HepG2 (cell line): ENCODE measurements at regions not wholly inside any gene's neighbourhood (a gene's known extent, or its start where the extent isn't known, plus 50 kb on each side); places are given as distances from the start of the nearest gene placed in this dataset.

Source experiments
- ATAC-seq: fragments of 200-7000 bp; cut with Tn5 transposase; 3 replicates; pipeline ENCODE4 v1.9.1; 2020; ENCODE audit warnings: mild to moderate bottlenecking, moderate library complexity
- BruUV-seq: library from RNA; stranded (reverse); fragments of 400-500 nt; replicated peaks from 2 replicates; lab custom pipeline; 2021; lab: Mats Ljungman, UMichigan
- CTCF ChIA-PET: fragments of 300-600 bp; formaldehyde crosslinking; extraction: SDS; loops from one replicate; lab custom pipeline; 2021; ENCODE audit warnings: low total read pairs, inconsistent platforms, low intra/inter-chr PET ratio; lab: Yijun Ruan, JAX
- POLR2A ChIA-PET: fragments of 350-600 bp; sonication (Branson Sonifier 250); formaldehyde crosslinking; loops from one replicate; lab custom pipeline; 2020; ENCODE audit warnings: antibody characterized with exemption, inconsistent platforms; lab: Yijun Ruan, JAX
- DNase-seq: peaks from one replicate; pipeline ENCODE4 v3.0.0-alpha.2; 2015; ENCODE audit warnings: low spot score
- FAIRE-seq: peaks from 3 replicates; lab custom pipeline; 2011; peaks lifted over from hg19 to GRCh38; lab: Jason Lieb, UNC
- H2AFZ ChIP-seq: one replicate; pipeline ENCODE4 v1.6.1; 2011; ENCODE audit warnings: low read length, inconsistent platforms
- H3K27ac ChIP-seq: fragments of 300-600 bp; 3 replicates; pipeline ENCODE4 v1.8.0; 2011; ENCODE audit warnings: mixed run types, mild to moderate bottlenecking, mixed read lengths, low read length, inconsistent platforms; ENCODE audit not compliant: insufficient read depth; ENCODE audit errors: extremely low read length
- H3K27me3 ChIP-seq, 2 experiments: fragments of 200-600 bp in 1 of 2; 2 replicates in 1 of 2; 3 replicates in 1 of 2; pipeline versions ENCODE4 v1.6.0 to v1.8.0; 2011; ENCODE audit warnings: low read length in 2 of 2, mild to moderate bottlenecking in 2 of 2, moderate library complexity in 2 of 2, inconsistent platforms in 1 of 2; ENCODE audit not compliant: insufficient read depth in 2 of 2, control insufficient read depth in 1 of 2
- H3K36me3 ChIP-seq, 2 experiments: fragments of 200-600 bp in 1 of 2; replicated peaks in 1 of 2; 2 replicates in 1 of 2; 3 replicates in 1 of 2; pipeline versions ENCODE4 v1.5.1 to v1.8.0; 2011; ENCODE audit warnings: low read length in 2 of 2, inconsistent platforms in 1 of 2; ENCODE audit not compliant: insufficient read depth in 2 of 2, control insufficient read depth in 1 of 2
- H3K4me1 ChIP-seq: 2 replicates; pipeline ENCODE4 v1.5.1; 2012; ENCODE audit warnings: low read length, inconsistent platforms; ENCODE audit not compliant: insufficient read depth
- H3K4me2 ChIP-seq: 2 replicates; pipeline ENCODE4 v1.6.0; 2011; ENCODE audit warnings: low read depth, low read length, inconsistent platforms
- H3K4me3 ChIP-seq, 3 experiments: fragments of 200-600 bp in 1 of 3; sonication (generic), shearing (Covaris generic) in 1 of 3; replicated peaks in 1 of 3; 2 replicates each; pipeline ENCODE4 v1.5.1; 2011 to 2016; ENCODE audit warnings: low read length in 3 of 3, inconsistent platforms in 2 of 3, low read depth in 2 of 3, mild to moderate bottlenecking in 2 of 3, control low read depth in 1 of 3, mixed read lengths in 1 of 3; ENCODE audit not compliant: insufficient read depth in 1 of 3
- H3K79me2 ChIP-seq: one replicate; pipeline ENCODE4 v1.6.1; 2011; ENCODE audit warnings: low read length, inconsistent platforms; ENCODE audit not compliant: insufficient read depth
- H3K9ac ChIP-seq: 2 replicates; pipeline ENCODE4 v1.6.0; 2011; ENCODE audit warnings: mild to moderate bottlenecking, low read depth, low read length, inconsistent platforms; ENCODE audit not compliant: insufficient read depth
- H3K9me3 ChIP-seq: 2 replicates; pipeline ENCODE4 v1.5.1; 2012; ENCODE audit warnings: mild to moderate bottlenecking, low read length
- H4K20me1 ChIP-seq: 2 replicates; pipeline ENCODE4 v1.6.0; 2011; ENCODE audit warnings: inconsistent platforms, mild to moderate bottlenecking, low read length, moderate library complexity; ENCODE audit not compliant: insufficient read depth
- ELF4 ChIP-seq: sonication (generic); formaldehyde crosslinking; IDR thresholded peaks from 2 replicates; pipeline ENCODE4 v1.5.0; 2020; ENCODE audit warnings: missing genetic modification reagents, mild to moderate bottlenecking, moderate library complexity, borderline replicate concordance
- NBN ChIP-seq: fragments of 450-650 bp; conservative IDR thresholded peaks from 2 replicates; pipeline ENCODE4 v1.6.1; 2017
- SRSF9 ChIP-seq: fragments of 200-400 bp; formaldehyde crosslinking; IDR thresholded peaks from 2 replicates; pipeline ENCODE4 v1.6.1; 2018; ENCODE audit warnings: borderline replicate concordance, mild to moderate bottlenecking, low read depth, low read length; ENCODE audit not compliant: insufficient read depth, poor library complexity, severe bottlenecking
- ZNF232 ChIP-seq: sonication (generic); formaldehyde crosslinking; IDR thresholded peaks from 2 replicates; pipeline ENCODE4 v1.4.0; 2020; ENCODE audit warnings: missing genetic modification reagents, borderline replicate concordance
- ZSCAN31 ChIP-seq: sonication (generic); formaldehyde crosslinking; IDR thresholded peaks from 2 replicates; pipeline ENCODE4 v1.5.0; 2020; ENCODE audit warnings: low read depth, mild to moderate bottlenecking, missing genetic modification reagents
- WGBS: methylation state at CpG from one replicate; pipeline ENCODE4 v1.1.6; 2017; ENCODE audit warnings: low lambda C conversion rate; 5-methylcytosine and 5-hydroxymethylcytosine counted together
- in situ Hi-C: cut with HindIII; loops from 2 replicates; pipeline ENCODE4 v1.10.0; 2017; ENCODE audit warnings: low pct_unique_long_range_greater_than_20kb; ENCODE audit not compliant: extremely low pct_ligation_motif_present
- intact Hi-C: fragments of 100-400 bp; cut with micrococcal nuclease; formaldehyde crosslinking; loops from one replicate; pipeline ENCODE4 v1.10.0; 2022; ENCODE audit not compliant: unreplicated experiment
- TF ChIP-seq, protein P1 (sequence below): sonication (generic); formaldehyde crosslinking; IDR thresholded peaks from 2 replicates; pipeline ENCODE4 v1.4.0; 2020; ENCODE audit warnings: missing genetic modification reagents
- TF ChIP-seq, protein P2 (sequence below): sonication (generic); formaldehyde crosslinking; IDR thresholded peaks from 2 replicates; pipeline ENCODE4 v1.4.0; 2020; ENCODE audit warnings: missing genetic modification reagents

- TF ChIP-seq, protein P1, sequence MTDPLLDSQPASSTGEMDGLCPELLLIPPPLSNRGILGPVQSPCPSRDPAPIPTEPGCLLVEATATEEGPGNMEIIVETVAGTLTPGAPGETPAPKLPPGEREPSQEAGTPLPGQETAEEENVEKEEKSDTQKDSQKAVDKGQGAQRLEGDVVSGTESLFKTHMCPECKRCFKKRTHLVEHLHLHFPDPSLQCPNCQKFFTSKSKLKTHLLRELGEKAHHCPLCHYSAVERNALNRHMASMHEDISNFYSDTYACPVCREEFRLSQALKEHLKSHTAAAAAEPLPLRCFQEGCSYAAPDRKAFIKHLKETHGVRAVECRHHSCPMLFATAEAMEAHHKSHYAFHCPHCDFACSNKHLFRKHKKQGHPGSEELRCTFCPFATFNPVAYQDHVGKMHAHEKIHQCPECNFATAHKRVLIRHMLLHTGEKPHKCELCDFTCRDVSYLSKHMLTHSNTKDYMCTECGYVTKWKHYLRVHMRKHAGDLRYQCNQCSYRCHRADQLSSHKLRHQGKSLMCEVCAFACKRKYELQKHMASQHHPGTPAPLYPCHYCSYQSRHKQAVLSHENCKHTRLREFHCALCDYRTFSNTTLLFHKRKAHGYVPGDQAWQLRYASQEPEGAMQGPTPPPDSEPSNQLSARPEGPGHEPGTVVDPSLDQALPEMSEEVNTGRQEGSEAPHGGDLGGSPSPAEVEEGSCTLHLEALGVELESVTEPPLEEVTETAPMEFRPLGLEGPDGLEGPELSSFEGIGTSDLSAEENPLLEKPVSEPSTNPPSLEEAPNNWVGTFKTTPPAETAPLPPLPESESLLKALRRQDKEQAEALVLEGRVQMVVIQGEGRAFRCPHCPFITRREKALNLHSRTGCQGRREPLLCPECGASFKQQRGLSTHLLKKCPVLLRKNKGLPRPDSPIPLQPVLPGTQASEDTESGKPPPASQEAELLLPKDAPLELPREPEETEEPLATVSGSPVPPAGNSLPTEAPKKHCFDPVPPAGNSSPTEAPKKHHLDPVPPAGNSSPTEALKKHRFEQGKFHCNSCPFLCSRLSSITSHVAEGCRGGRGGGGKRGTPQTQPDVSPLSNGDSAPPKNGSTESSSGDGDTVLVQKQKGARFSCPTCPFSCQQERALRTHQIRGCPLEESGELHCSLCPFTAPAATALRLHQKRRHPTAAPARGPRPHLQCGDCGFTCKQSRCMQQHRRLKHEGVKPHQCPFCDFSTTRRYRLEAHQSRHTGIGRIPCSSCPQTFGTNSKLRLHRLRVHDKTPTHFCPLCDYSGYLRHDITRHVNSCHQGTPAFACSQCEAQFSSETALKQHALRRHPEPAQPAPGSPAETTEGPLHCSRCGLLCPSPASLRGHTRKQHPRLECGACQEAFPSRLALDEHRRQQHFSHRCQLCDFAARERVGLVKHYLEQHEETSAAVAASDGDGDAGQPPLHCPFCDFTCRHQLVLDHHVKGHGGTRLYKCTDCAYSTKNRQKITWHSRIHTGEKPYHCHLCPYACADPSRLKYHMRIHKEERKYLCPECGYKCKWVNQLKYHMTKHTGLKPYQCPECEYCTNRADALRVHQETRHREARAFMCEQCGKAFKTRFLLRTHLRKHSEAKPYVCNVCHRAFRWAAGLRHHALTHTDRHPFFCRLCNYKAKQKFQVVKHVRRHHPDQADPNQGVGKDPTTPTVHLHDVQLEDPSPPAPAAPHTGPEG (CRISPR knock-in tag), result no peak
- no peak for TF ChIP-seq SRSF9
Observed at GRCh38 chr6:151698931-151699700, 108.4 kb upstream of the ESR1 start (continued).

DNA sequence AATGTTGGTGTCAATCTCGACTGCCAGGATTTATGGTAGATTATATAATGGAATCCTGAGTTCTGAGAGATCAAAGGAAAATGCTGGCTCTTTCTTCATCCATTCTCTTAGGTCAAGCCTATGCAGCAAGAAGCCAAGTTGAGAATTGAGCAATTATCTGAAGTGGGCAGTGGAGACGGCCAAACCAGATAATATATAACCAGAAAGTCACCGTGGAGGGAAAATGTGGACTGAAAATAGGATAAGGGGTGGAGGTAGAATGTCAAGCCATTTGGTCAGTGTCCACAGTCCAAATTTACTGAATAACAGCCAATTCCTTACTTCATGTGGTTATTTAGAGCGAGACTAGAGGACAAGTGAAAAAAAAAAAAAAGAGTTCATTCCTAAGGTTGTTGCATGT, 107.8 kb upstream of the ESR1 start:
- peaks cover 0 to 16% of the 10 kb centered on the region in 2 experiments; a peak in 2 of 5 replicates for H3K27me3 ChIP-seq
- ChIA-PET CTCF (no interaction called here), POLR2A (no interaction called here)
- no peak overlapping the region for H3K27ac ChIP-seq
- no peak overlapping the region for H3K4me3 ChIP-seq
- no peak overlapping the region for H3K4me2 ChIP-seq
- DNase-seq, result no peak
- no peak for FAIRE-seq
- in situ Hi-C loops (no loop called here), intact Hi-C loops (no loop called here)
- H3K9me3 ChIP-seq, result no peaks in the 10 kb centered on the region
- no peaks in the 10 kb centered on the region for H4K20me1 ChIP-seq
- no peak overlapping the region for H3K9ac ChIP-seq
- no peaks in the 10 kb centered on the region for H3K36me3 ChIP-seq
- no peak overlapping the region for H2AFZ ChIP-seq
- BruUV-seq, result no TSS peak
- no peak for ATAC-seq
- H3K4me1 ChIP-seq, result peaks cover 8% of the 10 kb centered on the region; the same call in 1 of the 2 replicates
- WGBS, result 5% methylated on average over 4 of the region's 4 CpGs
- H3K79me2 ChIP-seq, result no peaks in the 10 kb centered on the region
- TF ChIP-seq ZNF232 (no peak), NBN (no peak), ZSCAN31 (no peak), ELF4 (CRISPR knock-in tag) (no peak)
- TF ChIP-seq, protein P2, sequence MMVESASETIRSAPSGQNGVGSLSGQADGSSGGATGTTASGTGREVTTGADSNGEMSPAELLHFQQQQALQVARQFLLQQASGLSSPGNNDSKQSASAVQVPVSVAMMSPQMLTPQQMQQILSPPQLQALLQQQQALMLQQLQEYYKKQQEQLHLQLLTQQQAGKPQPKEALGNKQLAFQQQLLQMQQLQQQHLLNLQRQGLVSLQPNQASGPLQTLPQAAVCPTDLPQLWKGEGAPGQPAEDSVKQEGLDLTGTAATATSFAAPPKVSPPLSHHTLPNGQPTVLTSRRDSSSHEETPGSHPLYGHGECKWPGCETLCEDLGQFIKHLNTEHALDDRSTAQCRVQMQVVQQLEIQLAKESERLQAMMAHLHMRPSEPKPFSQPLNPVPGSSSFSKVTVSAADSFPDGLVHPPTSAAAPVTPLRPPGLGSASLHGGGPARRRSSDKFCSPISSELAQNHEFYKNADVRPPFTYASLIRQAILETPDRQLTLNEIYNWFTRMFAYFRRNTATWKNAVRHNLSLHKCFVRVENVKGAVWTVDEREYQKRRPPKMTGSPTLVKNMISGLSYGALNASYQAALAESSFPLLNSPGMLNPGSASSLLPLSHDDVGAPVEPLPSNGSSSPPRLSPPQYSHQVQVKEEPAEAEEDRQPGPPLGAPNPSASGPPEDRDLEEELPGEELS (CRISPR knock-in tag), result no peak
